ENCODE measurements at regions not wholly inside any gene's neighbourhood (a gene's known extent, or its start where the extent isn't known, plus 50 kb on each side); places are given as distances from the start of the nearest gene placed in this dataset.

GRCh38 chr11:110015695-110016094 lies 77.5 kb upstream of the ZC3H12C start:
- no peak overlapping the region for H3K4me3 ChIP-seq (ENCODE audit: low read length)
- H3K36me3 ChIP-seq (replicated peaks; ENCODE audit: insufficient read depth, low read length), result no peaks in the 10 kb centered on the region
- H3K4me2 ChIP-seq (ENCODE audit: low read depth, low read length), result no peak overlapping the region
- H3K79me2 ChIP-seq (ENCODE audit: low read length), result no peaks in the 10 kb centered on the region
- no peaks in the 10 kb centered on the region for H3F3A ChIP-seq (ENCODE audit: insufficient read depth, low read length)
- no peaks in the 10 kb centered on the region for H3K9me3 ChIP-seq (replicated peaks; ENCODE audit: insufficient read depth, low read length)
- no peaks in the 10 kb centered on the region for H3K9me2 ChIP-seq (replicated peaks; ENCODE audit: insufficient read depth, low read length)
- no peak overlapping the region for H3K27ac ChIP-seq (ENCODE audit: low read length)
- no peak overlapping the region for H2AFZ ChIP-seq (ENCODE audit: low read length)
- no peaks in the 10 kb centered on the region for H4K20me1 ChIP-seq (ENCODE audit: insufficient read depth, low read length)
- no peaks in the 10 kb centered on the region for H3K27me3 ChIP-seq (replicated peaks; ENCODE audit: insufficient read depth, low read length)
- no peak for DNase-seq
- no peak for TF ChIP-seq CTCF (IDR thresholded peaks at IDR 0.05; ENCODE audit: low read length)
- no peak for TF ChIP-seq EZH2phosphoT487 (IDR thresholded peaks at IDR 0.05; ENCODE audit: low read length)
- no peak for TF ChIP-seq EZH2 (optimal IDR thresholded peaks at IDR 0.05; ENCODE audit: low read depth, low read length)
- no peak overlapping the region for H3K9ac ChIP-seq (ENCODE audit: low read length)
- no peaks in the 10 kb centered on the region for H3K4me1 ChIP-seq (ENCODE audit: low read length)

- H3K79me2 ChIP-seq (ENCODE audit: low read length), result no peaks in the 10 kb centered on the region
Observed at GRCh38 chr11:110019675-110020074, 73.5 kb upstream of the ZC3H12C start.

GRCh38 chr11:110022548-110022947 lies 70.6 kb upstream of the ZC3H12C start:
- Histone ChIP-seq H3K27me3 (replicated peaks; ENCODE audit: insufficient read depth, low read length) (no peaks in the 10 kb centered on the region), H3K36me3 (replicated peaks; ENCODE audit: insufficient read depth, low read length) (no peaks in the 10 kb centered on the region), H3K9me3 (replicated peaks; ENCODE audit: insufficient read depth, low read length) (no peaks in the 10 kb centered on the region), H3K27ac (ENCODE audit: low read length) (no peak overlapping the region), H3K9me2 (replicated peaks; ENCODE audit: insufficient read depth, low read length) (no peaks in the 10 kb centered on the region), H3F3A (ENCODE audit: insufficient read depth, low read length) (no peaks in the 10 kb centered on the region), H3K4me3 (ENCODE audit: low read length) (no peak overlapping the region), H3K79me2 (ENCODE audit: low read length) (no peaks in the 10 kb centered on the region), H4K20me1 (ENCODE audit: insufficient read depth, low read length) (no peaks in the 10 kb centered on the region), H3K4me2 (ENCODE audit: low read depth, low read length) (no peak overlapping the region), H3K4me1 (ENCODE audit: low read length) (peaks cover 3% of the 10 kb centered on the region; the same call in 1 of the 2 replicates), H3K9ac (ENCODE audit: low read length) (no peak overlapping the region), H2AFZ (ENCODE audit: low read length) (no peak overlapping the region)
- TF ChIP-seq EZH2 (optimal IDR thresholded peaks at IDR 0.05; ENCODE audit: low read depth, low read length) (no peak), CTCF (IDR thresholded peaks at IDR 0.05; ENCODE audit: low read length) (no peak), EZH2phosphoT487 (IDR thresholded peaks at IDR 0.05; ENCODE audit: low read length) (no peak)
- no peak for DNase-seq

More at GRCh38 chr11:110019675-110020074, 73.5 kb upstream of the ZC3H12C start:
- Histone ChIP-seq H3K27ac (ENCODE audit: low read length) (no peak overlapping the region), H3K9ac (ENCODE audit: low read length) (no peak overlapping the region), H3K4me2 (ENCODE audit: low read depth, low read length) (no peak overlapping the region), H3K9me3 (replicated peaks; ENCODE audit: insufficient read depth, low read length) (no peaks in the 10 kb centered on the region), H3K9me2 (replicated peaks; ENCODE audit: insufficient read depth, low read length) (no peaks in the 10 kb centered on the region), H3K36me3 (replicated peaks; ENCODE audit: insufficient read depth, low read length) (no peaks in the 10 kb centered on the region), H3K4me3 (ENCODE audit: low read length) (no peak overlapping the region), H2AFZ (ENCODE audit: low read length) (no peak overlapping the region), H3K27me3 (replicated peaks; ENCODE audit: insufficient read depth, low read length) (no peaks in the 10 kb centered on the region), H3F3A (ENCODE audit: insufficient read depth, low read length) (no peaks in the 10 kb centered on the region), H4K20me1 (ENCODE audit: insufficient read depth, low read length) (no peaks in the 10 kb centered on the region), H3K4me1 (ENCODE audit: low read length) (no peaks in the 10 kb centered on the region)
- no peak for DNase-seq
- TF ChIP-seq CTCF (IDR thresholded peaks at IDR 0.05; ENCODE audit: low read length), result no peak
- no peak for TF ChIP-seq EZH2phosphoT487 (IDR thresholded peaks at IDR 0.05; ENCODE audit: low read length)
- TF ChIP-seq EZH2 (optimal IDR thresholded peaks at IDR 0.05; ENCODE audit: low read depth, low read length), result no peak
